OCI-LY7 (cell line): ENCODE measurements at regions not wholly inside any gene's neighbourhood (a gene's known extent, or its start where the extent isn't known, plus 50 kb on each side); places are given as distances from the start of the nearest gene placed in this dataset.
A peak's percentile ranks its signal among the peaks of the same experiment; 100 is the strongest.

ENCODE experiments used
- BruUV-seq: library from RNA; stranded (reverse); fragments of 400-500 nt; replicated peaks from 2 replicates; lab custom pipeline; 2021; lab: Mats Ljungman, UMichigan
- CTCF ChIA-PET: fragments of 300-600 bp; sonication (Branson Sonifier 250); formaldehyde crosslinking; loops from one replicate; lab custom pipeline; 2022; ENCODE audit warnings: antibody characterized with exemption; ENCODE audit not compliant: unreplicated experiment; lab: Charles Lee
- POLR2A ChIA-PET: fragments of 300-600 bp; sonication (Branson Sonifier 250); formaldehyde crosslinking; loops from one replicate; lab custom pipeline; 2022; ENCODE audit warnings: antibody characterized with exemption; lab: Charles Lee
- DNase-seq: peaks from one replicate; pipeline ENCODE4 v3.0.0-alpha.2; 2015; ENCODE audit warnings: low spot score
- H2AFZ ChIP-seq: fragments of 200-600 bp; sonication (generic), shearing (Covaris generic); 2 replicates; pipeline ENCODE4 v1.6.1; 2014; ENCODE audit warnings: mild to moderate bottlenecking, antibody characterized with exemption, low read length, moderate library complexity
- H3K27ac ChIP-seq: fragments of 200-600 bp; sonication (generic); 2 replicates; pipeline ENCODE4 v1.5.1; 2014; ENCODE audit warnings: mixed run types, low read depth, mild to moderate bottlenecking, moderate library complexity, low read length, inconsistent platforms; ENCODE audit not compliant: poor library complexity, severe bottlenecking
- H3K36me3 ChIP-seq: fragments of 200-600 bp; sonication (generic); 2 replicates; pipeline ENCODE4 v1.6.1; 2014; ENCODE audit warnings: mild to moderate bottlenecking, antibody characterized with exemption, low read length, moderate library complexity, mixed read lengths; ENCODE audit not compliant: insufficient read depth
- H3K4me1 ChIP-seq: fragments of 200-600 bp; sonication (generic); 2 replicates; pipeline ENCODE4 v1.5.1; 2014; ENCODE audit warnings: mild to moderate bottlenecking, low read length; ENCODE audit not compliant: insufficient read depth, poor library complexity, severe bottlenecking
- H3K4me2 ChIP-seq: fragments of 200-600 bp; sonication (generic); 2 replicates; pipeline ENCODE4 v1.6.1; 2014; ENCODE audit warnings: mild to moderate bottlenecking, low read length
- H3K4me3 ChIP-seq: fragments of 200-600 bp; sonication (generic); 2 replicates; pipeline ENCODE4 v1.5.1; 2014; ENCODE audit warnings: mild to moderate bottlenecking, low read depth, low read length; ENCODE audit not compliant: poor library complexity, severe bottlenecking
- H3K79me2 ChIP-seq: fragments of 200-600 bp; sonication (generic); 2 replicates; pipeline ENCODE4 v1.6.1; 2016; ENCODE audit warnings: low read depth, mild to moderate bottlenecking, low read length, moderate library complexity, mixed read lengths; ENCODE audit not compliant: insufficient read depth
- H3K9me2 ChIP-seq: fragments of 200-600 bp; sonication (generic); 2 replicates; pipeline ENCODE4 v1.6.1; 2016; ENCODE audit warnings: mild to moderate bottlenecking, low read length, mixed read lengths; ENCODE audit not compliant: insufficient read depth
- H3K9me3 ChIP-seq: fragments of 200-600 bp; sonication (generic); 2 replicates; pipeline ENCODE4 v1.6.1; 2014; ENCODE audit warnings: mild to moderate bottlenecking, mixed run types, low read length, mixed read lengths
- H4K20me1 ChIP-seq: fragments of 200-600 bp; sonication (generic); 2 replicates; pipeline ENCODE4 v1.6.1; 2014; ENCODE audit warnings: mild to moderate bottlenecking, antibody characterized with exemption, low read length, moderate library complexity, mixed read lengths; ENCODE audit not compliant: insufficient read depth
- CTCF ChIP-seq: fragments of 200-600 bp; sonication (generic); conservative IDR thresholded peaks from 2 replicates; pipeline ENCODE4 v1.5.1; 2014; ENCODE audit warnings: mild to moderate bottlenecking, antibody characterized with exemption, low read length, moderate library complexity, mixed read lengths
- EZH2phosphoT487 ChIP-seq: fragments of 200-600 bp; sonication (generic); IDR thresholded peaks from 2 replicates; pipeline ENCODE4 v1.6.1; 2018; ENCODE audit warnings: low read depth, borderline replicate concordance, mild to moderate bottlenecking, mixed run types, antibody characterized with exemption, low read length, moderate library complexity, mixed read lengths
- intact Hi-C: fragments of 100-400 bp; cut with micrococcal nuclease; formaldehyde crosslinking; loops from one replicate; pipeline ENCODE4 v1.10.0; 2022; ENCODE audit not compliant: unreplicated experiment

GRCh38 chr3:173306110-173306509, 91.4 kb upstream of the NLGN1 start:
- no peak for TF ChIP-seq CTCF
- no peak for TF ChIP-seq EZH2phosphoT487
- Histone ChIP-seq H3K4me3 (no peak overlapping the region), H3K27ac (no peak overlapping the region), H3K36me3 (no peaks in the 10 kb centered on the region), H3K9me3 (no peaks in the 10 kb centered on the region), H3K4me1 (no peaks in the 10 kb centered on the region), H3K79me2 (no peaks in the 10 kb centered on the region), H4K20me1 (no peaks in the 10 kb centered on the region), H2AFZ (no peak overlapping the region), H3K9me2 (no peaks in the 10 kb centered on the region), H3K4me2 (no peak overlapping the region)
- ChIA-PET POLR2A (interaction anchor here (0.6 to 0.8 kb wide), 2 partner anchors 185 to 1515 kb away, joined by 4 read pairs; no protein-coding TSS in a partner anchor), CTCF (no interaction called here)
- no TSS peak for BruUV-seq
- no peak for DNase-seq
- intact Hi-C loops: no loop called here

GRCh38 chr3:173304182-173304800, 93.3 kb upstream of the NLGN1 start:
- BruUV-seq: no TSS peak
- Histone ChIP-seq H3K36me3 (no peaks in the 10 kb centered on the region), H3K4me3 (no peak overlapping the region), H3K4me1 (no peaks in the 10 kb centered on the region), H3K9me3 (no peaks in the 10 kb centered on the region), H4K20me1 (no peaks in the 10 kb centered on the region), H3K27ac (no peak overlapping the region), H3K79me2 (no peaks in the 10 kb centered on the region), H3K4me2 (no peak overlapping the region), H3K9me2 (no peaks in the 10 kb centered on the region), H2AFZ (no peak overlapping the region)
- POLR2A ChIA-PET: no interaction called here
- CTCF ChIA-PET: no interaction called here
- no peak for DNase-seq
- intact Hi-C loops: no loop called here
- TF ChIP-seq EZH2phosphoT487: no peak
- 0 out of 2 replicates have a peak, but pooled peaks have one; percentile 21 for TF ChIP-seq CTCF

DNA sequence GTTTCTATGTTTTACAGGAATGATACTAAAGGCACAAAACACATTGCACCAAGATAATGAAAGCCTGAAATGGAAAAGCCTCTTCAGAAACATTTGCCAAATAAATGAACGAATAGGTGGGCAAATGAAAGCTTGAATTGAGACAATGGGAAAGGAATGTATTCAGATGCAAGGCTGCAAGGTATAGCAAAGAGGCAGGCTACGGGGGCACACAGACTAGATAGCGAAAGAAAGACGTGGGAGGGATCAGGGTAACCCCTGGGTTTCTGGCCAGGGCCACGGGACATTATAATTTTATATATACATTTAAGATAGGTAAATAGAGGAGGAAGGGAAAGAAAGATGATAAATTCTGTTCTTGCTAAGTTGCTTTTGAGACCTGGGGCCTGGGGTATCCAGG, 95.9 kb upstream of the NLGN1 start:
- no peak for DNase-seq
- H3K9me2 ChIP-seq: no peaks in the 10 kb centered on the region
- no peaks in the 10 kb centered on the region for H3K9me3 ChIP-seq
- H3K27ac ChIP-seq: no peak overlapping the region
- BruUV-seq: no TSS peak
- H3K79me2 ChIP-seq: no peaks in the 10 kb centered on the region
- H3K4me2 ChIP-seq: no peak overlapping the region
- no peak overlapping the region for H2AFZ ChIP-seq
- no peaks in the 10 kb centered on the region for H4K20me1 ChIP-seq
- no peak for TF ChIP-seq CTCF
- no peak for TF ChIP-seq EZH2phosphoT487
- ChIA-PET CTCF (no interaction called here), POLR2A (no interaction called here)
- intact Hi-C loops: no loop called here
- no peak overlapping the region for H3K4me3 ChIP-seq
- H3K4me1 ChIP-seq: no peaks in the 10 kb centered on the region
- no peaks in the 10 kb centered on the region for H3K36me3 ChIP-seq
